GM21526 (cell line): ENCODE measurements at regions not wholly inside any gene's neighbourhood (a gene's known extent, or its start where the extent isn't known, plus 50 kb on each side); places are given as distances from the start of the nearest gene placed in this dataset.
"Not testable (repeated sequence)": the region's sequence is repeated elsewhere in the genome, so short reads cannot be mapped to it uniquely, and the experiment has no call there.

ENCODE experiments used
- ATAC-seq: cut with Tn5 transposase; IDR thresholded peaks from one replicate; pipeline ENCODE4 v1.9.1; 2021; ENCODE audit warnings: moderate library complexity; ENCODE audit not compliant: unreplicated experiment, low FRiP score

DNA sequence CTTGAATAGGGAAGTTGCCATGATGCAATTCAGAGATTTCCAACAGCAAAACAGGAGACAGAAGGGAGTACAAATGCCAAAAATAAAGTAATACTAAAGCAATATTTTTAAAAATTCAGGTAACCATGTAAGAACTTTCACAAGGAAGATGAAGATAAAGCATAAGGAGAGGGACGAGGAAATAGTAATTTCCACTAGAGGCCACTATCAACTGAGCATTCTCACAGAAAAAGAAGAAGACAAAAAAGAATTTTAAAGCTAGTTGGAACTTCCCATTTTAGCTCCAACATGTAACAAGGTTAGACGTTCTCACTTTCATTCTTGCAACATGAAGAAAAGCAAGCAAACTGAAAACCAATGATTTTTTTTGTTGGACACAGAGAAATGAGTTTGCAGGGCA is 779.9 kb upstream of the CDH6 start:
- no peak for ATAC-seq

DNA sequence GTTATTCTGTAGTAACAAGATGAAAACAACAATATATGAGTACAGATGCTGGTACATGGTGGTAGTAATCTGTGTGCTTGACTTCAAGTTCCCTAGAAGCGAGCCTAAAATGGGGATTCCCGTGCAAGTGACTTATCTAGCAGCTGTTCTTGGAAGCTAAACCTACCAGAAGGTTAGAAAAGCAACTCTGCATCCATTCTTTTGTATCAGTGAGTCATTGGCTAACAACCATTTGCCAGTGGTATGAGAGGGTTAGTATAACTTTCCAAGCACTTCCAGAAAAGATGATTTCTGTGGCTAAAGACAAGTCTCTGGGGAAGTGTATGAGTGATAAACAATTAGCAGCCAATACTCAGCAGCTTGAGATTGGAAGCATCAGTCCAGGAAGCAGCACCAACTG is 787.7 kb upstream of the CDH6 start:
- no peak for ATAC-seq

DNA sequence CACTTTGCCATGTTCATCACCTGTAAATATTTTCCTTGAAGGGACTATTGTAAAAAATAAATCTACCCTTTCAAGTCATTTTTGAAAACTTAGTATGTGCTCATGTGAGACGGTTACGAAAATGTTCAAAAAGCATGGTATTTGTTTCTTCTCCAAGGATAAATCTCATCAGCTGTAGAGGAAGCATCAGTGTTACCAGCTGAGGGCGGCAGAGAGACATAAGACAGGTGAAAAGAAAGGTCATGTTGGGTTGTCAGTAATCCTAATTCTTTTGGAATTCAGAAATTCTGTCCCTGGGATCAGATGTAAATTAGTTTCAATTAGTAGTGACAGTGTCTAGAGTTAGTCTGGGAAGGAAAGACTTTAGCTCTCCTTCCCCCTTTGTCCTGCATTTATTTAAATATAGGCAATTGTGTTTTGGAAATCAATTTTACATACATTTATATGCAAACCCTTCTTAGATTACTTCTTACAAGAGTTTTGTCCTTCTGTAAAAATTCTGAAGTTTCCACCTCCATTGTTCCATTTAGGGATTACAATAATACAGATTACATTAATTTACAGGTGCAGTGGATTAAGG is 791.9 kb upstream of the CDH6 start:
- ATAC-seq, result no peak

DNA sequence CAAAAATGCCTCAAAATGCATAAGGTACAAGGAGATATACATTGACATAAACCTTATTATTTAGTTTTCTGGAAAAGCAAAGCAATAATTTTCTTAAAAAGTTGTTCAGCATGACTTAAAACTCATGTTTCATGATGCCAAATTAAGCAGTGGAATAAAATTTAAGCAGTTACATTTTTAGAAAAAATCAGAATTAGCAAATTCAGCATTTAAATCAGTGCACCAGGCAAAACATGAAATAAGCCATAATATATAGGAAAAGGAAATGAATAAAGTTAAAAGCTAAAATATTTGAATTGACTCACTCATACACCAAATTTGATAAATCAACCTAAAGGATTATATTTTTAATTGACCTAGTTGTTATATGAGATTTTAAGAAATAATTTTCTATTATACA is 795.1 kb upstream of the CDH6 start:
- ATAC-seq, result no peak

DNA sequence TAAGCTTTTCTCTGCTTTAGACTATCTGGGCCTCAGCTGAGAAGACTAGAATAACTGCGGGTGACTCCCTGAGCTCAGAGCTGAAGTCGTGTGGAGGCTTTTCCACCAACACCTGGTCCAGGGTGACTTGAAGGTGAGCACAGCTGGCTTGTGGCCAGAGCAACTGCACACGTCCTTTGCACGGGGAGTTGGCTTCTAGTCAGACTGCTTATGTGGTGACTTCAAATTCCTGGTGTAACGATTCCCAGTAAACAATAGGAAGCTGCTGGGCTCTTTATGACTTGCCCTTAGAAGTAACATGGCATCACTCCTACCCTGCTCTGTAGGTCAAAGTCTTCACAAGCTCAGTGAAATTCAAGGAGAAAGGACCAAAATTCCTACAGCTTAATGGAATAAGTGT is 800.6 kb upstream of the CDH6 start:
- ATAC-seq, result no peak

DNA sequence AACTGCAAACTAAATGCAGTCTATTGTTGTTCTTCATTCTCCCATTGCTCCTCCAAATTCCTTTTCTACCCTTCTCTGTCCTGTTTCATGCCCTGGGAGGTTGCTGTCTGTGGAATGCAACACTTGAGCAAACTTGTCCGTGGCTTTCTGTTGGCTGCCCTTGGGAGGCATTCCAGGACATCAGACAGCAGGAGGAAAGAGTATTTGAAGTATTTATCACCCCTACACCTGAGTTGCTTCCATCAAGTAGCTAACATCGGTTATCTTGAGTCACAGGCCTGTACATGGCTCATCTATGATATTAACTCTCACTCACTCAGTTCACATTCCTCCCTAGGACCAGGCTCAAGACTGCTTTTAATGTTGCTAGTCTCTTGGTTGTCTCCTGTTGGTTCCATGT is 803.4 kb upstream of the CDH6 start:
- ATAC-seq, result no peak

DNA sequence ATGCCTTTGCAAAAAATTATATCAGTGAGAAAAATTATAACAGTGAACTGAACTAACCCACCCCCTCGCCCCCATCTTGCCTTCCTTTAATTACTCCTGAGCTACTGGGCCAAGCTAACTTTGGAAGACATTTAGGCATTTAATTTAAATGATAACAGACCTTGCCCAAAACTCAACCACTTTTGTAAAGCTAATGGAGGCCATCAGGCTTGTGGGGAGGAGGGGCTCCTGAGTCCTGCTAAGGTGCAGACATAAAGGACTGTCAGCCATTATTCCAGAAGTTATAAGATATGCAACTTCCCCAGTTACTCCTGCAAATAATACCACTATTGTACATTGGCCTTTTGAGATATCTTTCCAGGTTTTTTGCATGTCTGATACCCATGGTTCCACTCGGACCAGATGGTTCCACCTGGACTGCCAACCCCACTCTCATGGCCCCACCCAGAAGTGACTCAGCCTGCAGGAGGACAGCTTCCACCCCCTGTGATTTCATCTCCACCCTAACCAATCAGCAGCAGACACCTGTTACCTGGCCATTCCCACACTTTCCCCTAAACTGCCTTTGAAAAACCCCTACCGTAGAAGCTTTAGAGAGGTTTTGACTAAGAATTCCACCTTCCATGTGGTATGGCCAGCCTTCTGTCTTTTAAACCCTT is 805.4 kb upstream of the CDH6 start:
- ATAC-seq, result no peak

DNA sequence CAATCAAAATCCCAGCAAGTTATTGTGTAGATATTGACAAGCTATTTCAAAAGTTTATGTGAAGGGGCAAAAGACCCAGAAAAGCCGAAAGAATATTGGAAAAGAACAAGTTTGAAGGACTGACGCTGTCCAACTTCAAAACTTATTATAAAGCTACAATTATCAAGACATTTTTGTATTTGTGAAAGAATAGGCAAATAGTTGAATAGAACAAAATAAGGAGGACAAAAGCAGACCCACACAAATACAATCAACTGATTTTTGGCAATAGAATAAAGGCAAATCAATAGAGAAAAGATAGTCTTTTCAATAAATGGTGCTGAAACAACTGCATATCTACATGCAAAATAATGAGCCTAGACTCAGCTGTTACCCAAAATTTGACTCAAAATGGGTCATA is 807.7 kb upstream of the CDH6 start:
- no peak for ATAC-seq

DNA sequence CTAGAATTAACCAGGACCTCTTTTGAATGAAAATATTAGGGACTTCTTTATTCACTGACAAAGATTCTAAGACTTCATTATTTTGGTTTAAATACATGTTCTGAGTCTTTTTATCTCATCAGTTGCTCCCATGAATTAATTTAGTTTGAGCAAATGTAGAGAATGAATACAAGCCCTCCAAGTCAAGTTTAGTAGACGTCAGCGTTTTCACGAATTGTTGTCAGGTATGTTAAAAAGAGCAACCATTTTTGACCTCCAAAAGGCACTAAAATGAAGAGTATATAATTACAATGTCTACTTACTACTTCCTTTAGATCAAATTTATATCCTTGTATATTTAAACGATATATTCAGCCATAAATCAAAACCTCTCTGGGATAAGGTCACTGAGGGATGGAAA is 809.3 kb upstream of the CDH6 start:
- ATAC-seq, result no peak

DNA sequence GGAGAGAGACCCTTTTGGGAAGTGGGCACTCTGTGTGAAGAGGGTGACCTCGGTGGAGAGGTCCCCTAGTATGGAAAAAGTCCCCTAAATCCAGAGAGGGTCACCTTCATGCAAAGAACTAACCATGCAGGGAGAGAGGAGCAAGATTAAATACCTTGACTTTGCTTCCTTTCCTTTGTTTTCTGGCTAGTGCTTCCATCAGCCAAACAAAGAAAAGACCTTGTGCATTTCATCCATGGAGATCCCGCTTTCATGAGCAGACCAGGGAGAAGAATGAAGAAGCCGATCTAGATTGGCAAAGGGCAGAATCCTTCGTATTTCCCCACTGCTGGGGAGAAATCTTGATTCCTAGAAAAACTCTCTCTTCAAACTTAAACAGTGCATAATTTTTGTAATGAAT is 813.3 kb upstream of the CDH6 start:
- ATAC-seq, result no peak

DNA sequence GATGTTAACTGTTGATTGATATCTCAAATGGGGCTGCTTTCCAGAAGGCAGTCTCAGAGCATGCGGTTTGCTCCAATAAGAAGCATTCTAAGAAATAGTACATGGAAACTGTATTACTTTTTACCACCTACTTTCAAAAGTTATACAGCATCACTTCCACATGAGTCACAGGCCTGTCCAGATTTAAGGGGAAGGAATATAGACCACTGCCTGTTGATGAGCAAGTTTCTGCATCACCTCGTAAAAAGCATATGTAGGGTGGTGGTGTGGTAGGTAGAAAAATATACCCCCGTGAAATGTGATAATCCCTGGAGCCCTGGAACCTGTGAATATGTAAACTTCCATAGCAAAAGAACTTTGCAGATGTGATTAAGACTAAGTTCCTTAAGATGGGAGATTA is 816.6 kb upstream of the CDH6 start:
- no peak for ATAC-seq

DNA sequence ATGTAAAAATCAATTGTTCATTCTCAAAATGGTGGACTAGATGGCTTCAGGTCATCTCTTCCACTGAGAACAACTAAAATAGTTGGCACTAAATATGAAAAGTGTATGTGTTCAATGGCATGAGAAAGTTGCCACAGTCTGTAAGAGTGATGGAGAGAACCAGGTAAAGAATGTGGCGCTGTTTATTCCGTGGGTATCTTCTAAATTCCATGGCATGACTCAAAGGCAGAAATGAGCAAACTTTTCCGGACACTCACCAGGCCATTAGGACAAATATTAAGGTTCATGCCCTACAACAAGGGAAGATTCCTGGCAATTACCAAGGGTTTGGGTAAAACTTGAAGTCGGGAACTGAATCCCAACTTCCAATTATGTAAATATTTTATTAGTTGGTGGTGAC is 825.4 kb upstream of the CDH6 start:
- no peak for ATAC-seq

DNA sequence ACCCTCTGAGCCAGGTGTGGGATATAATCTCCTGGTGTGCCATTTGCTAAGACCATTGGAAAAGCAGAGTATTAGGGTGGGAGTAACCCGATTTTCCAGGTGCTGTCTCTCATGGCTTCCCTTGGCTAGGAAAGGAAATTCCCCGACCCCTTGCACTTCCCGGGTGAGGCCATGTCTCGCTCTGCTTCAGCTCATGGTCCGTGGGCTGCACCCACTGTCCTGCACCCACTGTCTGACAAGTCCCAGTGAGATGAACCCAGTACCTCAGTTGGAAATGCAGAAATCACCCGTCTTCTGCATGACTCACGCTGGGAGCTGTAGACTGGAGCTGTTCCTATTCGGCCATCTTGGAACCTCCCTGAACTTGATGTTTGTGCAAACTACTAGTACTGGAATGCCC is 828.5 kb upstream of the CDH6 start:
- ATAC-seq, result not testable (repeated sequence)

DNA sequence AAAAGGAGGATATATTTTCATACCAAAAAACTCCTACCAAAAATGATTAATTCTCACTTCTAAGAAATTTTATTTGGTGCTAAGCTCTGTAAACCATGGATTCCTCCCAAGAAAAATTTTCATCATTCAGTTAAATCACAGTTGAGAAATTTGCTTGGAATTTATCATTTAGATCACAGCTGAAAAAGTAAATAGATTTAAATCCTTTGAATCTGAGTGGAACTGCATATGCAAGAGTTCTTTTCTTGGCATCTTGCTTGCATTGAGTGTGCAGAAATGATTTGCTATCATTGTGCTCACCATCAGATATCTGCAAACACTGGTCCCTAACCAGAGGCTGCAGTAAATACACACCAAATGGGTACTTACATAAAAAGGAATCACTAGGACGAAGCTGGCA is 836.1 kb upstream of the CDH6 start:
- ATAC-seq, result no peak

DNA sequence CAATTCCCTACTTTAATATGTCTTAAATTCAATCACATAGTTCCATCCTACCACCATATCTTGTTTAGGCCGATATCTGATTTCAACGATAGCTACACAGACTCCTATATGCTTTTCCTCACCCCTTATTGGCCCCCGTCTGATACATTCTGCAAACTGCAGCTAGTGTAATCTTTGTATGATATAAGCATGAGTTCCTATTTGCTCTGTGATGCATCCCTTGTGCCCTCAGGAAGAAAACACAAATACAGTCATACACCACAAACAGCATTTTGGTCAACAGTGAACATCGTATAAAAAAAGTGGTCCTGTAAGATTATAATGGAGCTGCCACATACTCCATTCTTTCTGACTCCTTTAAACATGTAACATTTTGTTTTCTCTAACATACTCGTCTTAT is 837.8 kb upstream of the CDH6 start:
- ATAC-seq, result no peak

DNA sequence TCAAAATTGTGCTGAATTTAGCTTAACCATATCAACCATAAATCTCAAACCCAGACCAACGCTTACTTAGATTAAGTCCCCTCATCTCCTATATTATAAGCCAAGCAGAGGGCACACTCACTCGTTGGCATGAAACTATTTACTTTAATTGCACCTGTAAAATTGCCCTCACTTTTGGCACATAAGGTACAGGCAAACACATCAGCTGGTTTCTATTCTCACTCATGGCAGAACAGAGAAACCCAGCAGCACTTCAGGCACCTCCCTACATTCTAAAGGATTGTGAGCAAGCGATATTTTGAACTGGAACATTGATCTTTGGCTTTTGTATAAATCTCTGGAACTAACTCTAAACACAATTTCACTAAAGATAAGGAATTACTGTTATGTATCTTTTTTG is 845.6 kb upstream of the CDH6 start:
- no peak for ATAC-seq

DNA sequence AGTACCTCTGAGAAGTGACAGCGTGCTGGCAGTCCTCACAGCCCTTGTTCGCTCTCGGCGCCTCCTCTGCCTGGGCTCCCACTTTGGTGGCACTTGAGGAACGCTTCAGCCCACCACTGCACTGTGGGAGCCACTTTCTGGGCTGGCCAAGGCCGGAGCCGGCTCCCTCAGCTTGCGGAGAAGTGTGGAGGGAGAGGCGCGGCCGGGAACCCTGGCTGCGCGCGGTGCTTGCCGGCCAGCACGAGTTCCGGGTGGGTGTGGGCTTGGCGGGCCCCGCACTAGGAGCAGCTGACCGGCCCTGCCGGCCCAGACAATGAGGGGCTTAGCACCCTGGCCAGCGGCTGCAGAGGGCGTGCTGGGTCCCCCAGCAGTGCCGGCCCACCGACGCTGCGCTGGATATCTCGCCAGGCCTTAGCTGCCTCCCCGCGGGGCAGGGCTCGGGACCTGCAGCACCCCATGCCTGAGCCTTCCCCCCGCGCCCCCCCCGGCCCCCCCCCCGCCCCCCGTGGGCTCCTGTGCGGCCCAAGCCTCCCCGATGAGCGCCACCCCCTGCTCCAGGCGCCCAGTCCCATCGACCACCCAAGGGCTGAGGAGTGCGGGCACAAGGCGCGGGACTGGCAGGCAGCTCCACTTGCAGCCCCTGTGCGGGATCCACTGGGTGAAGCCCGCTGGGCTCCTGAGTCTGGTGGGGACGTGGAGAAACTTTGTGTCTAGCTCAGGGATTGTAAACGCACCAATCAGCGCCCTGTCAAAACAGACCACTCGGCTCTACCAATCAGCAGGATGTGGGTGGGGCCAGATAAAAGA is 847.7 kb upstream of the CDH6 start:
- ATAC-seq, result not testable (repeated sequence)

DNA sequence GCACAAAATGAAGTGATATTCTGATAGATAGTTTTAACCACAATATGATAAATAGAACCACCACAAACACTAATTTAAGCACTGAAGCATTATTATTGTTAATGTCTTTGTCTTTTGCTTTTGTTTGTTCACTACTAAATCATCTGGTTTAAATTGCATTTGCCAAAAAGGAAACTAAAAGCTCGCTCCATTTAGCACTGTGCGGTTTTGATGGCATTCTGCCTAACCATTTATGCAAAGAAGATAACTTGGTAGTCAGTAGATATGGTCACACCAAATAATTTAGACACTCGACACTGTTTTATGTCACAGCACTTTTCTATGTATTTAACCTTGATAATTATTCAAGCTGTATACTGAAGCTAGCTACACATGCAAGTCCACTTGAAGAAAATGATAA is 849.8 kb upstream of the CDH6 start:
- no peak for ATAC-seq

DNA sequence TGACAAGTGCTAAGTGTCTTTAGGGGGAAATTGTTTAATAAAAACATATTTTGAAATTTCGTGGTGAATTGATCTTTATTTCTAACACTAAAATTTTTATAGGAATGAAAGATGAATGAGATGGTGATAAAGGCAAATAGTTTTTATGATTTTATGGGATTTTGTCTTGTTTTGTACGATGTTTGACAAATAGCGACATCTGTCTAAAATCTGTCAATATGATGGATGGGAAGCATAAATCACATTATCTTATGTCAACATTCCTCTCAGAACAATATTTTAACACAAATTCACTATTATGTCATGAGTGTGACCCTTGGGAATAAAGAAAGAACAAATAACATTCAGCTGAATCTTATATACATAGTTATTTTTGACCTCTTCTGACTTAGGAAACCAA is 852.0 kb upstream of the CDH6 start:
- no peak for ATAC-seq

DNA sequence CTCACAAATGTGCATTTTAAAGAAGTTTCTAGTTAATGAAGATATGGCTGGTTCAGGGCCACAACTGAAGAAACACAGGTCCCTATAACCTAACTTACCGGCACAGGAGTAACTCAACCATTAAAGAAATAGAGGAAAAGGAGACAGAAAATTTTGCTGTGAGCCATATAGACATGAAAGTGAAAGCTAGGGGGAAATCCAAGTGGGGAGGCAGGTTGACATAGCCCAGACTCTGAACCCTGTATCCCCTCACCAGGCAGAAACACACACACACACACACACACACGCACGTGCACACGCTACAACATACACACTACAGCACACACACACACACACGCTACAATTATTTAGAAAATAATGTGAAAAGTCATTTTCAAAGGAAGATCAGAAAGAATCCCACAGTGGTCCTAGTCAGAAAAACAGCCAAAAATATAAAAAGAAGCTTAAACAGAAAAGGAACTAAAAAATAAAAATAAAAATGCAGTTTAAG is 856.4 kb upstream of the CDH6 start:
- no peak for ATAC-seq

DNA sequence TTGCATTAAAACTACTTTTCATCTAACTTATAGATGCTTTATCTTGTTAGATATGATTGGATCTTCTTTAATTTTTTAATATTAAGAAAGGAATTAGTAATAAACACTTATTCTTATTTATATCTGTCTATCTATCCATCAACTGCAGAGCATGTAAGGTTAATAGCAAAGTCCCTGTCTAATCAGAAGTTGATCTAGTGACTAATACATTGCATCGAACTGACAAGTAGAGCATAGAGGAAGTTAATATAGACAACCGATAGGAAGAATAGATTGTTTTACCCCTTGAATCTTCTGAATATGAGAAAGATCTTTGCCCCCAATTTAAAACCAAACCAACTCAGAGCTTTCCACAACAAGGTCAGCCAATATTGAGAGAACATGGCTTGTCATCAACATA is 862.0 kb upstream of the CDH6 start:
- no peak for ATAC-seq

DNA sequence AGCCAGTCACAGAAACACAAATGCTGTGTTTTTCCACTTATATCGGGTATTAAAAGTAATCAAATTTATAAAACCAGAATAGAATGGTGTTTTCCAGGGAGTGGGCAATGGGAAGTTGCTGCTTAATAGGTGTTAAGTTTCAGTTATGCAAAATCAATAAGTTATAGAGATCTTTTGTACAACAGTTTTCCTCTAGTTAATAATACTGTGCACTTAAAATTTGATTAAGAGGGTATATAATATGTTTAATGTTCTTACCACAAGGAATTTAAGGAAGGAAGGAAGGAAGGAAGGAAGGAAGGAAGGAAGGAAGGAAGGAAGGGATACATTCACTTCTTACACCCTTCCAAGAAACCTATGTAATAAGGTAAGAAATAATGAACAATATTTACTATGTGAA is 867.7 kb upstream of the CDH6 start:
- no peak for ATAC-seq
